ENCODE measurements at regions not wholly inside any gene's neighbourhood (a gene's known extent, or its start where the extent isn't known, plus 50 kb on each side); places are given as distances from the start of the nearest gene placed in this dataset.

GRCh38 chr3:181446741-181447140, 265.0 kb upstream of the SOX2 start:
- Histone ChIP-seq H2BK15ac (ENCODE audit: low read length) (no peak overlapping the region), H3K4me3 (ENCODE audit: extremely low read depth in 1 of 4, insufficient read depth in 2 of 4, low read depth in 3 of 4, low read length in 4 of 4) (no peak overlapping the region), H3K79me2 (ENCODE audit: control insufficient read depth in 1 of 2, insufficient read depth in 2 of 2, low read length in 2 of 2) (no peaks in the 10 kb centered on the region), H3K36me3 (ENCODE audit: control insufficient read depth in 2 of 4, insufficient read depth in 4 of 4, low read length in 3 of 4) (no peaks in the 10 kb centered on the region), H3K4ac (replicated peaks; ENCODE audit: insufficient read length, low read depth, low read length) (no peak overlapping the region), H3K4me2 (ENCODE audit: insufficient read depth in 1 of 2, low read depth in 2 of 2, low read length in 2 of 2) (no peak overlapping the region), H3K9ac (replicated peaks in 1 of 4; ENCODE audit: extremely low read depth in 1 of 4, low read depth in 3 of 4, low read length in 3 of 4) (no peak overlapping the region), H3K79me1 (ENCODE audit: low read depth, low read length) (no peaks in the 10 kb centered on the region), H3K9me3 (ENCODE audit: insufficient read depth in 2 of 2, low read depth in 1 of 2, low read length in 1 of 2) (no peaks in the 10 kb centered on the region), H2BK120ac (replicated peaks; ENCODE audit: low read depth, low read length) (no peak overlapping the region), H3K27ac (ENCODE audit: low read depth, low read length) (no peak overlapping the region), H4K5ac (ENCODE audit: insufficient read length, low read depth, low read length) (no peak overlapping the region), H2BK20ac (ENCODE audit: low read length) (no peak overlapping the region), H3K14ac (ENCODE audit: insufficient read length) (no peak overlapping the region), H3K56ac (replicated peaks; ENCODE audit: insufficient read length, low read depth, low read length) (no peak overlapping the region), H2AFZ (ENCODE audit: low read length) (no peak overlapping the region), H4K8ac (ENCODE audit: extremely low read depth, insufficient read depth, low read length) (no peak overlapping the region), H2BK12ac (ENCODE audit: low read depth, low read length) (no peak overlapping the region), H3K23ac (ENCODE audit: insufficient read length) (no peak overlapping the region), H3K4me1 (replicated peaks in 1 of 4; ENCODE audit: control insufficient read depth in 3 of 4, insufficient read depth in 4 of 4, low read length in 3 of 4) (no peaks in the 10 kb centered on the region), H2BK5ac (ENCODE audit: low read depth, low read length) (no peak overlapping the region), H2AK5ac (ENCODE audit: low read depth, low read length) (no peak overlapping the region), H4K20me1 (replicated peaks in 1 of 2; ENCODE audit: control insufficient read depth in 1 of 2, insufficient read depth in 2 of 2, low read length in 2 of 2) (no peaks in the 10 kb centered on the region), H4K91ac (replicated peaks; ENCODE audit: insufficient read length, low read length) (no peak overlapping the region), H3K23me2 (ENCODE audit: low read depth, low read length) (no peaks in the 10 kb centered on the region), H3K18ac (ENCODE audit: extremely low read depth, low read length) (no peak overlapping the region), H3K27me3 (replicated peaks in 1 of 4; ENCODE audit: control insufficient read depth in 3 of 4, extremely low read depth in 1 of 4, insufficient read depth in 3 of 4, low read length in 3 of 4) (no peaks in the 10 kb centered on the region)
- 93% methylated on average over 2 of the region's 2 CpGs; no CpG with 5 or more reads in 1 of the 2 experiments for WGBS, 2 experiments (ENCODE audit: extremely low coverage in 1 of 2, insufficient coverage in 1 of 2, insufficient read length in 1 of 2, insufficient replicate concordance in 2 of 2, low coverage in 1 of 2, low lambda C conversion rate in 2 of 2, missing lambda C conversion rate in 1 of 2)
- DNase-seq (ENCODE audit: low read depth in 1 of 2, low spot score in 2 of 2) (no peak), FAIRE-seq (no peak)
- POLR2A ChIA-PET (ENCODE audit: partially characterized antibody), result no interaction called here
- CTCF ChIA-PET (ENCODE audit: partially characterized antibody), result no interaction called here
- TF ChIP-seq FOSL1 (IDR thresholded peaks at IDR 0.05; ENCODE audit: insufficient read depth, low read depth, low read length) (no peak), NRF1 (IDR thresholded peaks at IDR 0.05; ENCODE audit: low read depth, low read length) (no peak), RAD21 (IDR thresholded peaks at IDR 0.05 in 1 of 2, conservative IDR thresholded peaks at IDR 0.05 in 1 of 2; ENCODE audit: low read depth in 2 of 2, low read length in 2 of 2) (no peak), USF2 (IDR thresholded peaks at IDR 0.05; ENCODE audit: low read length) (no peak), CBX5 (IDR thresholded peaks at IDR 0.05; ENCODE audit: low read depth, low read length) (no peak), CBX8 (IDR thresholded peaks at IDR 0.05; ENCODE audit: borderline replicate concordance, low read depth, low read length) (no peak), RFX5 (IDR thresholded peaks at IDR 0.05; ENCODE audit: borderline replicate concordance, low read depth, low read length) (no peak), PHF8 (conservative IDR thresholded peaks at IDR 0.05; ENCODE audit: low read depth, low read length) (no peak), JUN (IDR thresholded peaks at IDR 0.05; ENCODE audit: low read depth, low read length) (no peak), CHD2 (IDR thresholded peaks at IDR 0.05; ENCODE audit: low read length) (no peak), ATF3 (IDR thresholded peaks at IDR 0.05; ENCODE audit: insufficient read depth, low read depth, low read length) (no peak), EP300 (IDR thresholded peaks at IDR 0.05; ENCODE audit: borderline replicate concordance in 1 of 2, low read depth in 2 of 2, low read length in 2 of 2) (no peak), CHD1 (IDR thresholded peaks at IDR 0.05; ENCODE audit: low read depth, low read length) (no peak)
